ENCODE measurements at regions not wholly inside any gene's neighbourhood (a gene's known extent, or its start where the extent isn't known, plus 50 kb on each side); places are given as distances from the start of the nearest gene placed in this dataset.
"Not testable (repeated sequence)": the region's sequence is repeated elsewhere in the genome, so short reads cannot be mapped to it uniquely, and the experiment has no call there.

DNA sequence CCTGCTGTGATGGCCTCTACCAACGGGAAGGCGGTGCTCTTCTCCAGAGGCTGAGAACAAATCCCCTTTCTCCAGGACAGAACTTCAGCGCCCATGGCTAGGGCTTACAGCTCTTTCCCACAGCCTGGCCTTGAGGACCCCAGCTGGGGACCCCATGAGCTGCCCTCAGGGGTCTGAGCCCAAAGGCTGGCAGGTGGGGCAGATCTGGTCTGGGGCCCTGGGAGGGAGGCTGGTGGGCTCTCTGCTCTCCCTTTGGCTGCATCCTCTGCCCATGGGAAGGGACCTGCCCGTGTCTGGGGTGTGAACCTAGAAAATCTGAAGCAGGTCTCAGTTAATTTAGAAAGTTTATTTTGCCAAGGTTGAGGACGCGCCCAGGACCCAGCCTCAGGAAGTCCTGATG, 322.1 kb downstream of the ADGRD1 start:
- H3K27ac Mint-ChIP-seq: no peak overlapping the region
- H3K27me3 Mint-ChIP-seq: peaks cover 0 to 6% (median 0%) of the 10 kb centered on the region in 5 donors

DNA sequence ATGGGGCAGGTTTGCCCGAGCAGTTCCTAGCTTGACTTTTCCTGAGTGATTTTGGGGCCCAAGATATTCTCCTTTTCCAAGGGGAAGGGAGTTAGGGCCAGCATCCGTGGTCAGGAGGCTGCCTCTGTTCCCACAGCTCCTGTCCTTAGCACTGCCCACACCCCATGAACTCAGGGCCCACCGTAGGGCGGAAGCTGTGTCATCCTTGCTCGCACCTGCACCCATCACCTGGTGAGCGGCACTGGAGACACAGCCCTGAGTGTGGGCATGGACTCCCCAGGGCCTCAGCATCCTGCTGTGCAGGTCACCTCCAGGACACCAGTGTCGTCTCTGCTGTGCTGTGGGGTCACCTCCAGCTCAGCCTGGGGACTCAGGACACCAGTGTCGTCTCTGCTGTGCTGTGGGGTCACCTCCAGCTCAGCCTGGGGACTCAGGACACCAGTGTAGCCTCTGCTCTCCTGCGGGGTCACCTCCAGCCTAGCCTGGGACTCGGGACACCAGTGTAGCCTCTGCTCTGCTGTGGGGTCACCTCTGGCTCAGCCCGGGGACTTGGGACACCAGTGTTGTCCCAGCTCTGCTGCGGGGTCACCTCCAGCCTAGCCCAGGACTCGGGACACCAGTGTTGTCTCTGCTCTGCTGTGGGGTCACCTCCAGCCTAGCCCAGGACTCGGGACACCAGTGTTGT, 322.9 kb downstream of the ADGRD1 start:
- POLR2A ChIA-PET: no interaction called here
- Mint-ChIP-seq H3K27ac (no peak overlapping the region), H3K36me3 (no peaks in the 10 kb centered on the region), H3K9me3 (no peaks in the 10 kb centered on the region), H3K4me3 (no peak overlapping the region), H3K4me1 (peaks cover 0 to 2% (median 0%) of the 10 kb centered on the region in 7 donors), H3K27me3 (peaks cover 0 to 6% (median 0%) of the 10 kb centered on the region in 5 donors)
- H3K36me3 ChIP-seq (ENCODE audit: control insufficient read depth in 2 of 3, insufficient read depth in 3 of 3, low read length in 3 of 3): no peaks in the 10 kb centered on the region
- H3K27ac ChIP-seq (ENCODE audit: low read depth, low read length): no peak overlapping the region
- ATAC-seq (no peak), DNase-seq (no peak)
- CTCF ChIA-PET: no interaction called here
- H3K9me3 ChIP-seq (ENCODE audit: control insufficient read depth in 2 of 3, low read length in 3 of 3): no peaks in the 10 kb centered on the region
- H3K27me3 ChIP-seq (ENCODE audit: control insufficient read depth in 2 of 2, insufficient read depth in 2 of 2, low read length in 2 of 2): no peaks in the 10 kb centered on the region
- H3K4me3 ChIP-seq (ENCODE audit: low read length): no peak overlapping the region
- no peaks in the 10 kb centered on the region for H3K4me1 ChIP-seq (ENCODE audit: control insufficient read depth in 2 of 2, insufficient read depth in 2 of 2, low read length in 2 of 2)
- intact Hi-C loops (cut with micrococcal nuclease): no loop called here

More for the DNA sequence above, 322.1 kb downstream of the ADGRD1 start:
- Histone ChIP-seq H3K9me3 (ENCODE audit: control insufficient read depth in 2 of 3, low read length in 3 of 3) (no peaks in the 10 kb centered on the region), H3K27ac (ENCODE audit: low read depth, low read length) (no peak overlapping the region), H3K4me1 (ENCODE audit: control insufficient read depth in 2 of 2, insufficient read depth in 2 of 2, low read length in 2 of 2) (no peaks in the 10 kb centered on the region), H3K4me3 (ENCODE audit: low read length) (no peak overlapping the region), H3K27me3 (ENCODE audit: control insufficient read depth in 2 of 2, insufficient read depth in 2 of 2, low read length in 2 of 2) (no peaks in the 10 kb centered on the region), H3K36me3 (ENCODE audit: control insufficient read depth in 2 of 3, insufficient read depth in 3 of 3, low read length in 3 of 3) (no peaks in the 10 kb centered on the region)
- ATAC-seq (no peak), DNase-seq (no peak)
- ChIA-PET POLR2A (no interaction called here), CTCF (no interaction called here)
- intact Hi-C loops (cut with micrococcal nuclease): no loop called here
- H3K4me1 Mint-ChIP-seq: peaks cover 0 to 2% (median 0%) of the 10 kb centered on the region in 7 donors
- H3K9me3 Mint-ChIP-seq: no peaks in the 10 kb centered on the region
- no peaks in the 10 kb centered on the region for H3K36me3 Mint-ChIP-seq
- no peak overlapping the region for H3K4me3 Mint-ChIP-seq

DNA sequence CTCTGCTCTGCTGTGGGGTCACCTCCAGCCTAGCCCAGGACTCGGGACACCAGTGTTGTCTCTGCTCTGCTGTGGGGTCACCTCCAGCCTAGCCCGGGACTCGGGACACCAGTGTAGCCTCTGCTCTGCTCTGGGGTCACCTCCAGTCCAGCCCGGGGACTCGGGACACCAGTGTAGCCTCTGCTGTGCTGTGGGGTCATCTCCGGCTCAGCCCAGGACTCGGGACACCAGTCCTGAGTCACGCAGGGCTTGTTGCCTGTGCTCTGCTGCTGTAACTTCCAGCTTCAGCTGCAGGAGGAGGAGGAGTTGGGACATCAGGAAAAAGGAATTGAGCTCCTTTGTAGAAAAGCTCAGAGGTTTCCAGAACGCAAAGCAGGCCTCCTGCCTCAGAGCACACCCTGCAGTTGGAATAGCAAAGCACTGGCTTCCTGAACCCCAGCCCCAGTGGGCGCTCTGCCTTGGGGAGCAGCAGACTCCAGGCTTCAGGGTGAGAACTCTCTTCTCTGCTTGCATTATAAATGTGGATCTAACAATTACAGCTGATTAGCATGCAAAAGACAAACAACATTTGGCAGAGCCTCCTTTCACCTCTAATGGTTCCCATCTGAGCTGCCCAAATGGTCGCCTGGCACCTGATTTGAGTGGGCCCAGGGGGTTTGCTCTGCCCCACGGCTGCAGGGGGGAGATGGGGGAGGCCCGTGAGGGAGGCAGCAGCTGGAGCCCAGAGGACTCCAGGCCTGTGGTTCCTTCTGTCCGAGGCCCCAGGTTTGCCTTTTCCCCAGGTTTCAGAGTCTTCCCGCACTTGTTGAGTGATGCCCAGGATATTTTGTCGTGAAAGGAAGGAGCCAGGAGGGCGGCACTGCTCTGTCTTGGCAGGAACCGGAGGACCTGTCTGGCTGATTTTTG, 323.7 kb downstream of the ADGRD1 start:
- H3K27me3 Mint-ChIP-seq; H3K4me3 Mint-ChIP-seq; ATAC-seq; POLR2A ChIA-PET; DNase-seq; H3K36me3 Mint-ChIP-seq; H3K27ac Mint-ChIP-seq; H3K27me3 ChIP-seq (ENCODE audit: control insufficient read depth in 2 of 2, insufficient read depth in 2 of 2, low read length in 2 of 2); H3K4me3 ChIP-seq (ENCODE audit: low read length); H3K36me3 ChIP-seq (ENCODE audit: control insufficient read depth in 2 of 3, insufficient read depth in 3 of 3, low read length in 3 of 3); H3K9me3 Mint-ChIP-seq; H3K9me3 ChIP-seq (ENCODE audit: control insufficient read depth in 2 of 3, low read length in 3 of 3); H3K4me1 ChIP-seq (ENCODE audit: control insufficient read depth in 2 of 2, insufficient read depth in 2 of 2, low read length in 2 of 2); intact Hi-C loops (cut with micrococcal nuclease); H3K4me1 Mint-ChIP-seq; H3K27ac ChIP-seq (ENCODE audit: low read depth, low read length); CTCF ChIA-PET: not testable (repeated sequence)

DNA sequence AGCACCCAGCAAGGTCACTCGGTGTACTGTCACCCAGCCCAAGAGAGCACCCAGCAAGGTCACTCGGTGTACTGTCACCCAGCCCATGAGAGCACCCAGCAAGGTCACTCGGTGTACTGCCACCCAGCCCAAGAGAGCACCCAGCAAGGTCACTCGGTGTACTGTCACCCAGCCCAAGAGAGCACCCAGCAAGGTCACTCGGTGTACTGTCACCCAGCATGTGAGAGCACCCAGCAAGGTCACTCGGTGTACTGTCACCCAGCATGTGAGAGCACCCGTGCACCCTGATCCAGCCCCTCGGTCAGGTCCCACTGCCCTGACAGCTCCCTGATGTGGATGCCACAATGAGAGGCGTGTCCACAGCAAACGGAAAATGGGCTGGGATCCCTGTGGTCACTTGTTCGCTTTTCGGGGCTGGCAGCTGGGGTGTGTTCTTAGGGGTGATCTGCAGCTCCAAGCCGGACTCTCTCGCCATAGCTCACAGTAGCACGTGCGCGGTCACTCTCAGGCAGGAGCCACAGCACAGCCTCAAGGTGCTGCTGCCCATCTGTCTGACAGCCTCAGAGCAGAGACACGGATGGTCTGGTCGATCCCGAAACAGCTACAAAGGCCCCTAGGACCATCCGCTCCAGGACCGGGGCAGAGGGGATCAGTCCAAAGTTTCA, 324.9 kb downstream of the ADGRD1 start:
- CTCF ChIA-PET; intact Hi-C loops (cut with micrococcal nuclease): not testable (repeated sequence)

DNA sequence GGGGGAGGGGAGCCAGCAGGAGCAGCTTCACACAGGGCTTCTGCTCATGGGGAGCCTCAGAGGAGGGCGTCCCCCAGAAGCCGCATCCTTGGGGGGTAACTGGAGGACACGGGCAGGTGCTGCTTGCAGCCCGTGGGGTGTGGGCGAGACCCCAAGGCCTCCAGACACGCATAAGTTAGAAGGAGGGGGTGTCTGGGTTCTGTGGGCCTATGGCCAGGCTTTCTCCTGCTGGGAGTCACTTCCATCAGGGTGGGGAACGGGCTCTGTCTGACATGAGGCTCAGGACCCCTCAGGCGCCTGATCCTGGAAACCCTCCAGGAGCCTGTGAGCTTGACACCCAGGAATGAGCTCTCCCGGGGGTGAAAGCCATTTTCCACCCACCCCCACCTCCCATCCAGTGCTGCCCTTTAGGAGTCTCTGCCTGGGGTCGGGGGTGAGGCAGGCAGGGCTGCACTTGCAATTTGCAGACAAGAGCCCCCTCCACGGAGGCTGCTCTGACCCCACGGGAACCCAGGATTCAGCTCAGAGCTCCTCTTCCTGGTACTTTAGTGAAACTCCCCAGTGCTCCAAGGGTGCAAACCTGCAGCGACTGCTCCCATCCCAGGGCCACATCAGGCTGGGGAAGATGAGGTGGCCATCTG, 325.7 kb downstream of the ADGRD1 start:
- H3K4me3 ChIP-seq (ENCODE audit: low read length): no peak overlapping the region
- H3K27me3 ChIP-seq (ENCODE audit: control insufficient read depth in 2 of 2, insufficient read depth in 2 of 2, low read length in 2 of 2): no peaks in the 10 kb centered on the region

More for the DNA sequence above, 324.9 kb downstream of the ADGRD1 start:
- H3K27me3 Mint-ChIP-seq; H3K9me3 Mint-ChIP-seq; DNase-seq; H3K4me1 ChIP-seq (ENCODE audit: control insufficient read depth in 2 of 2, insufficient read depth in 2 of 2, low read length in 2 of 2); H3K9me3 ChIP-seq (ENCODE audit: control insufficient read depth in 2 of 3, low read length in 3 of 3); H3K27ac ChIP-seq (ENCODE audit: low read depth, low read length); ATAC-seq; POLR2A ChIA-PET; H3K36me3 ChIP-seq (ENCODE audit: control insufficient read depth in 2 of 3, insufficient read depth in 3 of 3, low read length in 3 of 3); H3K36me3 Mint-ChIP-seq; H3K4me3 Mint-ChIP-seq; H3K27me3 ChIP-seq (ENCODE audit: control insufficient read depth in 2 of 2, insufficient read depth in 2 of 2, low read length in 2 of 2); H3K27ac Mint-ChIP-seq; H3K4me1 Mint-ChIP-seq; H3K4me3 ChIP-seq (ENCODE audit: low read length): not testable (repeated sequence)

DNA sequence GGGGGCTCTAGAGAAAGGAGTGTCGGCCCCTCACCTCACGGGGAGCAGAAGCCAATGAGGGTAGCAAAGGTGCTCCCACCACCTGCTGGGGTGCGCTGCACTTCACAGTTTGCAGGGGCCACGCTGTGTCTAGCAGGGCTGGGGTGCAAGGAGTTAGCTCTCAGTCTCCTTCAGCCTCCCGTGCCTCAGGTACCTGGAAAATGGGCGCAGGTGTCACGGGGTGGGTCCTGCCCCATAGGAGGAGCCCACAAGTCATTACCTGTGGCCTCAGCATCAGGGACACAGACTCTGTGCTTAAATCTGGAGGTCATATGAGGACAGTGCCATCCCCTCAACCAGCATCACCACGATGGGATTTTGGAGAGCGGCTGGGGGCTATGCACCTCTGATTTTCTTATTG, 326.7 kb downstream of the ADGRD1 start:
- H3K4me3 Mint-ChIP-seq: no peak overlapping the region
- Histone ChIP-seq H3K27ac (ENCODE audit: low read depth, low read length) (no peak overlapping the region), H3K9me3 (ENCODE audit: control insufficient read depth in 2 of 3, low read length in 3 of 3) (no peaks in the 10 kb centered on the region), H3K4me3 (ENCODE audit: low read length) (no peak overlapping the region), H3K36me3 (ENCODE audit: control insufficient read depth in 2 of 3, insufficient read depth in 3 of 3, low read length in 3 of 3) (no peaks in the 10 kb centered on the region), H3K27me3 (ENCODE audit: control insufficient read depth in 2 of 2, insufficient read depth in 2 of 2, low read length in 2 of 2) (no peaks in the 10 kb centered on the region), H3K4me1 (ENCODE audit: control insufficient read depth in 2 of 2, insufficient read depth in 2 of 2, low read length in 2 of 2) (no peaks in the 10 kb centered on the region)
- H3K36me3 Mint-ChIP-seq: no peaks in the 10 kb centered on the region
- POLR2A ChIA-PET: no interaction called here
- no peak overlapping the region for H3K27ac Mint-ChIP-seq
- peaks cover 0 to 6% (median 0%) of the 10 kb centered on the region in 5 donors for H3K27me3 Mint-ChIP-seq
- ATAC-seq: no peak
- H3K4me1 Mint-ChIP-seq: peaks cover 0 to 4% (median 0%) of the 10 kb centered on the region in 7 donors
- peaks cover 0 to 1% (median 0%) of the 10 kb centered on the region in 11 donors for H3K9me3 Mint-ChIP-seq
- no peak for DNase-seq
- intact Hi-C loops (cut with micrococcal nuclease): no loop called here
- CTCF ChIA-PET: no interaction called here

More for the DNA sequence above, 325.7 kb downstream of the ADGRD1 start:
- H3K27me3 Mint-ChIP-seq: peaks cover 0 to 6% (median 0%) of the 10 kb centered on the region in 5 donors
- ATAC-seq (no peak), DNase-seq (no peak)
- Histone ChIP-seq H3K36me3 (ENCODE audit: control insufficient read depth in 2 of 3, insufficient read depth in 3 of 3, low read length in 3 of 3) (no peaks in the 10 kb centered on the region), H3K27ac (ENCODE audit: low read depth, low read length) (no peak overlapping the region), H3K4me1 (ENCODE audit: control insufficient read depth in 2 of 2, insufficient read depth in 2 of 2, low read length in 2 of 2) (no peaks in the 10 kb centered on the region), H3K9me3 (ENCODE audit: control insufficient read depth in 2 of 3, low read length in 3 of 3) (no peaks in the 10 kb centered on the region)
- H3K36me3 Mint-ChIP-seq: no peaks in the 10 kb centered on the region
- peaks cover 0 to 1% (median 0%) of the 10 kb centered on the region in 11 donors for H3K9me3 Mint-ChIP-seq
- CTCF ChIA-PET: no interaction called here
- intact Hi-C loops (cut with micrococcal nuclease): no loop called here
- peaks cover 0 to 2% (median 0%) of the 10 kb centered on the region in 7 donors for H3K4me1 Mint-ChIP-seq
- H3K27ac Mint-ChIP-seq: no peak overlapping the region
- POLR2A ChIA-PET: no interaction called here
- H3K4me3 Mint-ChIP-seq: no peak overlapping the region

All from naive thymus-derived CD4-positive, alpha-beta T cell (primary cell).